Naive thymus-derived CD4-positive, alpha-beta T cell (primary cell): ENCODE measurements at regions not wholly inside any gene's neighbourhood (a gene's known extent, or its start where the extent isn't known, plus 50 kb on each side); places are given as distances from the start of the nearest gene placed in this dataset.

Source experiments
- ATAC-seq: fragments of 150-1000 bp; cut with Tn5 transposase; 2 replicates; pipeline ENCODE4 v1.10.0; 2021; ENCODE audit warnings: mild to moderate bottlenecking, moderate library complexity
- CTCF ChIA-PET: fragments of 350-600 bp; sonication (Branson Sonifier 250); formaldehyde crosslinking; loops from one replicate; lab custom pipeline; 2021; ENCODE audit warnings: antibody characterized with exemption; lab: Charles Lee
- POLR2A ChIA-PET: fragments of 350-600 bp; sonication (Branson Sonifier 250); formaldehyde crosslinking; loops from one replicate; lab custom pipeline; 2021; ENCODE audit warnings: antibody characterized with exemption, inconsistent platforms; lab: Charles Lee
- DNase-seq, 9 donors: peaks; one replicate each; pipeline versions ENCODE4 v3.0.0 to v3.0.0-alpha.2; 2020 to 2022; ENCODE audit warnings: mixed read lengths in 1 of 9
- H3K27ac ChIP-seq: one replicate; pipeline ENCODE4 v1.7.0; 2013; ENCODE audit warnings: mild to moderate bottlenecking, low read depth, low read length, moderate library complexity
- H3K27me3 ChIP-seq, 2 donors: one replicate each; pipeline ENCODE4 v1.7.0; 2013; ENCODE audit warnings: low read length in 2 of 2, mild to moderate bottlenecking in 2 of 2, moderate library complexity in 2 of 2; ENCODE audit not compliant: control insufficient read depth in 2 of 2, insufficient read depth in 2 of 2
- H3K36me3 ChIP-seq, 3 experiments: 1 replicate in 2 of 3; 2 replicates in 1 of 3; pipeline ENCODE4 v1.7.0; 2013; ENCODE audit warnings: low read length in 3 of 3, mild to moderate bottlenecking in 3 of 3, moderate library complexity in 1 of 3; ENCODE audit not compliant: insufficient read depth in 3 of 3, control insufficient read depth in 2 of 3
- H3K4me1 ChIP-seq, 2 donors: one replicate each; pipeline ENCODE4 v1.7.0; 2013; ENCODE audit warnings: low read length in 2 of 2, mild to moderate bottlenecking in 2 of 2, moderate library complexity in 1 of 2; ENCODE audit not compliant: control insufficient read depth in 2 of 2, insufficient read depth in 2 of 2
- H3K4me3 ChIP-seq: 2 replicates; pipeline ENCODE4 v1.7.0; 2013; ENCODE audit warnings: mild to moderate bottlenecking, low read length
- H3K9me3 ChIP-seq, 3 experiments: 1 replicate in 2 of 3; 2 replicates in 1 of 3; pipeline ENCODE4 v1.7.0; 2013; ENCODE audit warnings: low read length in 3 of 3; ENCODE audit not compliant: control insufficient read depth in 2 of 3
- H3K27ac Mint-ChIP-seq, 9 donors: one replicate each; pipeline ENCODE4 v1.8.0; 2020 to 2022; ENCODE audit warnings: mixed read lengths in 9 of 9, mild to moderate bottlenecking in 8 of 9, moderate library complexity in 5 of 9, inconsistent platforms in 2 of 9
- H3K27me3 Mint-ChIP-seq, 5 donors: one replicate each; pipeline ENCODE4 v1.8.0; 2021 to 2022; ENCODE audit warnings: mixed read lengths in 5 of 5, mild to moderate bottlenecking in 1 of 5
- H3K36me3 Mint-ChIP-seq, 5 donors: one replicate each; pipeline ENCODE4 v1.8.0; 2020 to 2022; ENCODE audit warnings: mixed read lengths in 5 of 5, mild to moderate bottlenecking in 3 of 5, inconsistent platforms in 1 of 5
- H3K4me1 Mint-ChIP-seq, 7 donors: one replicate each; pipeline ENCODE4 v1.8.0; 2020 to 2022; ENCODE audit warnings: mixed read lengths in 7 of 7, mild to moderate bottlenecking in 3 of 7, inconsistent platforms in 1 of 7
- H3K4me3 Mint-ChIP-seq, 10 donors: one replicate each; pipeline ENCODE4 v1.8.0; 2020 to 2022; ENCODE audit warnings: mild to moderate bottlenecking in 10 of 10, mixed read lengths in 10 of 10, moderate library complexity in 6 of 10, inconsistent platforms in 2 of 10
- H3K9me3 Mint-ChIP-seq, 11 donors: one replicate each; pipeline ENCODE4 v1.8.0; 2020 to 2022; ENCODE audit warnings: mixed read lengths in 11 of 11, mild to moderate bottlenecking in 4 of 11, inconsistent platforms in 1 of 11, moderate library complexity in 1 of 11
- intact Hi-C, 2 donors: fragments of 100-400 bp; cut with micrococcal nuclease; formaldehyde crosslinking; loops; one replicate each; pipeline ENCODE4 v1.15.1; 2023

DNA sequence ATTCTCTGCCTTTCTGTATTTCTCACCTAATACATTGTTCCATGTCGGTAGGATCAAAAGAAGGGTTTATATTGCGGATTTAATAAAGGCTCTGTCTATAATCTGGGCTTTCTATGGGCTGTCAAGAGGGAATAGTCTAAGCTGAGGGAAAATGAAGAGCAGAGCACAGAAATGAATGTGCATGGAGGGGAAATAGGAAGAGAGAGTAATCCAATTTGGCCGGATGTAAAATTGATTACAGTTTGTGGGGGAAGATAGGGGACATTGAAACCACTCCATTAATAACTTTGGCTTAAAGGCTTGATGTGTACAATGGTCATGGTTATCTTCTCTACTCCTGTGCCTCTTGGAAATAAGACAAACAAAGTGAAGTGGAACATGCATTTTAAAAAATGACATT, 334.2 kb upstream of the CDH8 start:
- Mint-ChIP-seq H3K27me3 (no peaks in the 10 kb centered on the region), H3K27ac (no peak overlapping the region), H3K4me1 (peaks cover 0 to 6% (median 0%) of the 10 kb centered on the region in 7 donors), H3K4me3 (no peak overlapping the region), H3K9me3 (peaks cover 5 to 31% (median 14%) of the 10 kb centered on the region in 11 donors), H3K36me3 (no peaks in the 10 kb centered on the region)
- H3K27me3 ChIP-seq: no peaks in the 10 kb centered on the region
- H3K4me3 ChIP-seq: no peak overlapping the region
- ChIA-PET CTCF (no interaction called here), POLR2A (no interaction called here)
- intact Hi-C loops: no loop called here
- DNase-seq (no peak), ATAC-seq (no peak)
- H3K27ac ChIP-seq: no peak overlapping the region
- no peaks in the 10 kb centered on the region for H3K9me3 ChIP-seq
- no peaks in the 10 kb centered on the region for H3K36me3 ChIP-seq
- no peaks in the 10 kb centered on the region for H3K4me1 ChIP-seq

- CTCF ChIA-PET: no interaction called here
- no peaks in the 10 kb centered on the region for H3K9me3 ChIP-seq
- intact Hi-C loops: no loop called here
- ATAC-seq (no peak), DNase-seq (no peak)
- Mint-ChIP-seq H3K27me3 (no peaks in the 10 kb centered on the region), H3K36me3 (no peaks in the 10 kb centered on the region), H3K4me3 (no peak overlapping the region), H3K27ac (no peak overlapping the region), H3K9me3 (peaks cover 5 to 41% (median 14%) of the 10 kb centered on the region in 11 donors), H3K4me1 (peaks cover 0 to 3% (median 0%) of the 10 kb centered on the region in 7 donors)
- no peaks in the 10 kb centered on the region for H3K36me3 ChIP-seq
- no peaks in the 10 kb centered on the region for H3K4me1 ChIP-seq
- H3K4me3 ChIP-seq: no peak overlapping the region
- H3K27ac ChIP-seq: no peak overlapping the region
- POLR2A ChIA-PET: no interaction called here
- no peaks in the 10 kb centered on the region for H3K27me3 ChIP-seq
Measured at GRCh38 chr16:62363501-62363900, 327.3 kb upstream of the CDH8 start.

- ChIA-PET CTCF (no interaction called here), POLR2A (no interaction called here)
- Histone ChIP-seq H3K27ac (no peak overlapping the region), H3K9me3 (no peaks in the 10 kb centered on the region), H3K36me3 (no peaks in the 10 kb centered on the region), H3K4me1 (no peaks in the 10 kb centered on the region), H3K27me3 (no peaks in the 10 kb centered on the region), H3K4me3 (no peak overlapping the region)
- H3K4me3 Mint-ChIP-seq: no peak overlapping the region
- peaks cover 0 to 3% (median 0%) of the 10 kb centered on the region in 5 donors for H3K36me3 Mint-ChIP-seq
- DNase-seq (no peak), ATAC-seq (no peak)
- no peak overlapping the region for H3K27ac Mint-ChIP-seq
- H3K9me3 Mint-ChIP-seq: peaks cover 0 to 22% (median 9%) of the 10 kb centered on the region in 11 donors
- intact Hi-C loops: no loop called here
- no peaks in the 10 kb centered on the region for H3K4me1 Mint-ChIP-seq
- no peaks in the 10 kb centered on the region for H3K27me3 Mint-ChIP-seq
Measured at GRCh38 chr16:62353355-62353754, 317.1 kb upstream of the CDH8 start.

- no peaks in the 10 kb centered on the region for H3K9me3 ChIP-seq
- H3K4me1 ChIP-seq: no peaks in the 10 kb centered on the region
- no peaks in the 10 kb centered on the region for H3K36me3 Mint-ChIP-seq
- H3K27me3 ChIP-seq: no peaks in the 10 kb centered on the region
- no peak for ATAC-seq
- no peak overlapping the region for H3K4me3 ChIP-seq
- no peak overlapping the region for H3K27ac ChIP-seq
- no peaks in the 10 kb centered on the region for H3K27me3 Mint-ChIP-seq
- H3K9me3 Mint-ChIP-seq: peaks cover 2 to 19% (median 10%) of the 10 kb centered on the region in 11 donors
- DNase-seq: no peak
- no peak overlapping the region for H3K4me3 Mint-ChIP-seq
- no peaks in the 10 kb centered on the region for H3K4me1 Mint-ChIP-seq
- ChIA-PET POLR2A (no interaction called here), CTCF (no interaction called here)
- H3K36me3 ChIP-seq: no peaks in the 10 kb centered on the region
- intact Hi-C loops: no loop called here
- no peak overlapping the region for H3K27ac Mint-ChIP-seq
Measured at GRCh38 chr16:62342216-62342615, 306.0 kb upstream of the CDH8 start.

DNA sequence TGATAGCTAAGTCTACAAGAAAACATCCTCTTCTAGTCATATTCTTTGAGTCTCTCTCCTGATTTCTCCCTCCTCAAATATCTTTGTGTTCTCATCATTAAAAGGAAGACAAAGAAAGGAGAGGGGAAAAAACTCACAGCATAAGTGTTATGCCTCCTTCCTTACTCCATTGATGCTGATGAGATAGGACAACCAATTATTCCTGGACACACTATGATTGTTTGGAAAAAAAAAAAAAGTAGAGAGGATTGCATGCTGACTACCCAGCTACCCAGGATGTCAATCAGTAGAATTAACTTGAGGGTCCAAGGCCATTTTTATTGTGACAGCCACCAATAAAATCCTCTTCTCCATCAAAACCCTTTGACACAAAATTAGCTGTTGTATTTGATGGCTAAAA, 299.1 kb upstream of the CDH8 start:
- CTCF ChIA-PET: no interaction called here
- no peaks in the 10 kb centered on the region for H3K27me3 Mint-ChIP-seq
- H3K9me3 Mint-ChIP-seq: peaks cover 0 to 15% (median 7%) of the 10 kb centered on the region in 11 donors

DNA sequence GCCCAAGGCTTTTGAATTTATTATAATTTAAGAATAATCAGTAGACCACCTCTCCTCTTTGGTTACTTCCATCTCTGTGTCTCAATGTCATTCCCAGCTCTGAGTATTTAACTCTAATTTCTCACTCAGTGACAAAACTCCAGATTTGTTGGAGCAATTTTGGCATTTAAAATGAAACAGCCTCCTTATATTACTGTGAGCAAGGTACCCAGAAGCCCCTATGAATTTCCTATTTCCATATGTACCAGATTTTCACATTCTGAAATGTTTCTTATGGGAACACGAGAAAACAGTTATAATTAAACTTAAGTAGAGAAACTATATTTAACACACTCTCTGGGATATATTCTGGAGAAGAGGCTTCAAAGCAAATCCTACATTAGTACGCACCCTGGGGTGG, 285.4 kb upstream of the CDH8 start:
- Mint-ChIP-seq H3K27me3 (no peaks in the 10 kb centered on the region), H3K27ac (no peak overlapping the region), H3K9me3 (peaks cover 5 to 44% (median 16%) of the 10 kb centered on the region in 11 donors), H3K4me1 (no peaks in the 10 kb centered on the region), H3K4me3 (no peak overlapping the region), H3K36me3 (peaks cover 0 to 3% (median 0%) of the 10 kb centered on the region in 5 donors)
- POLR2A ChIA-PET: no interaction called here
- Histone ChIP-seq H3K4me3 (no peak overlapping the region), H3K36me3 (no peaks in the 10 kb centered on the region), H3K27ac (no peak overlapping the region), H3K4me1 (no peaks in the 10 kb centered on the region), H3K27me3 (no peaks in the 10 kb centered on the region), H3K9me3 (peaks cover 0 to 5% (median 0%) of the 10 kb centered on the region in 3 experiments)
- intact Hi-C loops: no loop called here
- CTCF ChIA-PET: no interaction called here
- DNase-seq (no peak), ATAC-seq (no peak)

More for the DNA sequence above, 299.1 kb upstream of the CDH8 start:
- Mint-ChIP-seq H3K4me1 (no peaks in the 10 kb centered on the region), H3K36me3 (no peaks in the 10 kb centered on the region), H3K4me3 (no peak overlapping the region), H3K27ac (no peak overlapping the region)
- POLR2A ChIA-PET: no interaction called here
- intact Hi-C loops: no loop called here
- Histone ChIP-seq H3K27me3 (no peaks in the 10 kb centered on the region), H3K4me1 (no peaks in the 10 kb centered on the region), H3K27ac (no peak overlapping the region), H3K4me3 (no peak overlapping the region), H3K9me3 (no peaks in the 10 kb centered on the region), H3K36me3 (no peaks in the 10 kb centered on the region)
- ATAC-seq (no peak), DNase-seq (no peak)

DNA sequence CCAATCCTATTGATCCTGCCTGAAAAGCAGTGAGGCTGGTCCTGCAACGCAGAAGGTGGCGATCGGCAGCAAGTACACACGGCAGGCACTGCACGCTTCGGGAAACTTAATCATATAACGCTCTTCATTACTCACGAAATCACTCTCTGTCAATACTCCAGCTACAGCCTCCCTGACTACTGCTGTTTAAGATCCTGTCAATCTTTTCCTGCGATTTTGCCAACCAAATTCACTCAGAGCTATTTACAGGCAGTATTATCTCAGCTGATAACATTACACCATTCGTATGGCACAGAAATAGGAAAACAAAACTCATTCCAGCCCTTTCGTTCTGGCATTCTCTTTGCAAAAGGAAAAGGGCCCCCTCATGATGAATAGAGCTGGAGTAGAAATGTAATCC, 262.4 kb upstream of the CDH8 start:
- intact Hi-C loops: loop anchor here in 1 of 2 donors (5.0 kb wide), 1 partner anchor 404 kb away; no protein-coding TSS in a partner anchor
- no peak for DNase-seq

More for the DNA sequence above, 262.4 kb upstream of the CDH8 start:
- Mint-ChIP-seq H3K4me3 (no peak overlapping the region), H3K27ac (no peak overlapping the region), H3K36me3 (peaks cover 0 to 8% (median 0%) of the 10 kb centered on the region in 5 donors), H3K27me3 (no peaks in the 10 kb centered on the region), H3K4me1 (no peaks in the 10 kb centered on the region), H3K9me3 (peaks cover 10 to 55% (median 23%) of the 10 kb centered on the region in 11 donors)
- no peak for ATAC-seq
- ChIA-PET POLR2A (no interaction called here), CTCF (interaction anchor here (0.9 kb wide), 1 partner anchor 8 kb away, joined by 3 read pairs; no protein-coding TSS in a partner anchor)
- Histone ChIP-seq H3K4me1 (no peaks in the 10 kb centered on the region), H3K9me3 (peaks cover 0 to 9% (median 0%) of the 10 kb centered on the region in 3 experiments), H3K36me3 (no peaks in the 10 kb centered on the region), H3K27me3 (no peaks in the 10 kb centered on the region), H3K27ac (no peak overlapping the region), H3K4me3 (no peak overlapping the region)
